Body of pancreas (tissue), 4 donors: ENCODE measurements at regions not wholly inside any gene's neighbourhood (a gene's known extent, or its start where the extent isn't known, plus 50 kb on each side); places are given as distances from the start of the nearest gene placed in this dataset.

Experiments
- ATAC-seq: fragments of 150-250 bp; one replicate; pipeline ENCODE4 v1.9.1; 2016
- DNase-seq, 4 donors: peaks; one replicate each; pipeline ENCODE4 v3.0.0-alpha.2; 2019
- H3K27ac ChIP-seq, 4 donors: fragments of 200-600 bp; sonication (generic); 1 replicate in 3 of 4; 2 replicates in 1 of 4; pipeline versions ENCODE4 v1.5.1 to v1.6.1; 2016 to 2019; ENCODE audit warnings: mild to moderate bottlenecking in 1 of 4, mixed read lengths in 1 of 4, moderate library complexity in 1 of 4
- H3K27me3 ChIP-seq, 2 donors: fragments of 200-600 bp; sonication (generic); one replicate each; pipeline ENCODE4 v1.6.0; 2016; ENCODE audit warnings: mild to moderate bottlenecking in 1 of 2
- H3K36me3 ChIP-seq, 2 donors: fragments of 200-600 bp; sonication (generic); replicated peaks in 1 of 2; 2 replicates each; pipeline ENCODE4 v1.5.1; 2016; ENCODE audit warnings: low read depth in 2 of 2; ENCODE audit not compliant: insufficient read depth in 1 of 2
- H3K4me1 ChIP-seq: fragments of 200-600 bp; sonication (generic); one replicate; pipeline ENCODE4 v1.6.0; 2016
- H3K4me3 ChIP-seq, 2 donors: fragments of 200-600 bp; sonication (generic); 1 replicate in 1 of 2; 2 replicates in 1 of 2; pipeline ENCODE4 v1.5.1; 2016 to 2019
- H3K9me3 ChIP-seq, 3 donors: fragments of 200-600 bp; sonication (generic); 1 replicate in 2 of 3; 2 replicates in 1 of 3; pipeline ENCODE4 v1.5.1; 2016
- POLR2A ChIP-seq, 3 donors: fragments of 450-650 bp; IDR thresholded peaks; one replicate each; pipeline ENCODE4 v1.6.1; 2016; ENCODE audit warnings: antibody characterized with exemption in 3 of 3, mild to moderate bottlenecking in 2 of 3
- WGBS, 2 donors: methylation state at CpG; one replicate each; pipeline ENCODE4 v1.1.5; 2017; 5-methylcytosine and 5-hydroxymethylcytosine counted together
- intact Hi-C: fragments of 100-400 bp; cut with DNase I; formaldehyde crosslinking; loops from one replicate; pipeline ENCODE4 v1.15.1; 2023
- TF ChIP-seq, protein P1 (sequence below), 7 experiments: fragments of 450-650 bp in 4 of 7; fragments of 200-600 bp in 3 of 7; sonication (generic) in 3 of 7; IDR thresholded peaks; one replicate each; pipeline ENCODE4 v1.5.1; 2016 to 2019; ENCODE audit warnings: antibody characterized with exemption in 7 of 7

DNA sequence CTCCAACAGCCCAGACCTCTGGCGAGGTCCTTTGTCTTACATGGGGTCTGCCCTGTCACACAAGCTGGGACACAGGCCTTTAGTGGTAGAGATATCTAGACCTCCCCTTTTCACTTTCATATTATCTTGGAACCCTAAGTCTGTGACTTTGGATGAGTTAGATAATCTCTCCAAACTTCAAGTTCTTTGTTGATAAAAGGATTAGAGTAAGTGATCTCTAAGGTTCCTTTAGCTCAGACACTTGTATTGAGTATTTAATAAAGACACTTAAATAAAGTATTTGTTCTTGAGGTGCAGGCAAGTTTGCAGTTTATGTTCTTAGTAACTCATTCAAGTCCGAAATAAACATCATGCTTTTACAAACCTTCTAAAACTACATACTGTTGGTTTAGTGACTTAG lies 459.6 kb downstream of the SHQ1 start:
- WGBS, 2 donors = 93 to 95% methylated on average over 2 of the region's 2 CpGs
- TF ChIP-seq, protein P1, sequence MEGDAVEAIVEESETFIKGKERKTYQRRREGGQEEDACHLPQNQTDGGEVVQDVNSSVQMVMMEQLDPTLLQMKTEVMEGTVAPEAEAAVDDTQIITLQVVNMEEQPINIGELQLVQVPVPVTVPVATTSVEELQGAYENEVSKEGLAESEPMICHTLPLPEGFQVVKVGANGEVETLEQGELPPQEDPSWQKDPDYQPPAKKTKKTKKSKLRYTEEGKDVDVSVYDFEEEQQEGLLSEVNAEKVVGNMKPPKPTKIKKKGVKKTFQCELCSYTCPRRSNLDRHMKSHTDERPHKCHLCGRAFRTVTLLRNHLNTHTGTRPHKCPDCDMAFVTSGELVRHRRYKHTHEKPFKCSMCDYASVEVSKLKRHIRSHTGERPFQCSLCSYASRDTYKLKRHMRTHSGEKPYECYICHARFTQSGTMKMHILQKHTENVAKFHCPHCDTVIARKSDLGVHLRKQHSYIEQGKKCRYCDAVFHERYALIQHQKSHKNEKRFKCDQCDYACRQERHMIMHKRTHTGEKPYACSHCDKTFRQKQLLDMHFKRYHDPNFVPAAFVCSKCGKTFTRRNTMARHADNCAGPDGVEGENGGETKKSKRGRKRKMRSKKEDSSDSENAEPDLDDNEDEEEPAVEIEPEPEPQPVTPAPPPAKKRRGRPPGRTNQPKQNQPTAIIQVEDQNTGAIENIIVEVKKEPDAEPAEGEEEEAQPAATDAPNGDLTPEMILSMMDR (IDR thresholded peaks at IDR 0.05) = no peak
- no peak for TF ChIP-seq POLR2A (IDR thresholded peaks at IDR 0.05)
- Histone ChIP-seq H3K36me3 (no peaks in the 10 kb centered on the region), H3K4me3 (no peak overlapping the region), H3K4me1 (peaks cover 18% of the 10 kb centered on the region), H3K9me3 (no peaks in the 10 kb centered on the region), H3K27ac (no peak overlapping the region), H3K27me3 (no peaks in the 10 kb centered on the region)
- ATAC-seq = no peak
- DNase-seq = no peak
- intact Hi-C loops = no loop called here

- TF ChIP-seq POLR2A (IDR thresholded peaks at IDR 0.05) = no peak
- TF ChIP-seq, protein P1 (IDR thresholded peaks at IDR 0.05) = no peak
- Histone ChIP-seq H3K4me3 (no peak overlapping the region), H3K27ac (no peak overlapping the region), H3K4me1 (peaks cover 19% of the 10 kb centered on the region), H3K36me3 (no peaks in the 10 kb centered on the region), H3K27me3 (no peaks in the 10 kb centered on the region), H3K9me3 (no peaks in the 10 kb centered on the region)
- ATAC-seq (no peak), DNase-seq (no peak)
- WGBS, 2 donors = 90 to 94% methylated on average over 4 of the region's 4 CpGs
- intact Hi-C loops = no loop called here
Measured at GRCh38 chr3:72388117-72388516, 460.1 kb downstream of the SHQ1 start.

DNA sequence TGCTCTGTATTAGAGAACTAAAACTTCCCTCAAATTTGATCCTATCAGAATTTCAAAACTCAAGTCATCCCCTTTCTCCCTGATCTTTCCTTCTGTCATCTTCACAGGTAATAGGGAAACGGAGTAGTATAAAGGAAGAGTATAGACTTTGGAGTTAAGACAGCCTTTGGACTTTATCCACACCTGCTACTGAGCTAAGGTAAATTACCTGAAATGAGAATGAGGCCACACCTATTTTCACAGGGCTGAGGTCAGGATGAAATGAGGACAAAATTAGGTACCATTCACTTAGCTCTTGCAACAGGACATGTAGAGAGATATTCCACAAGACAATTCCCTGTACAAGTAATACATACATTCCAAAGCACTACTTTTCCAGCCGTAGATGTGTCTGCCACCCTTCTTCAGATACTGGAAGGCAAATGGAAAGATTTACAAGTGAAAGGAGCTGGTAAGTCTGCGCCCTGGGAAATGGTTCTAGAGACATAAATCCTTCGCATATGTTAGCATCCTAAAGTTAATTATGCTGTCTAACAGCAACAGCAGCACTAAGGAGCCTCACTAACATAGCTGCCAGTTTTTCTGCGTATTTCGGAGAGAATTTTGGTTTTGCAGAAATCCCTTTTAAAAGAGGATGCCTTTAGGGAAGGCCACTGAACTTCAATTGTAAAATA lies 461.8 kb downstream of the SHQ1 start:
- Histone ChIP-seq H3K4me1 (peaks cover 10% of the 10 kb centered on the region), H3K27ac (no peak overlapping the region)

GRCh38 chr3:72385167-72385566 lies 463.1 kb downstream of the SHQ1 start:
- H3K27ac ChIP-seq = no peak overlapping the region

More for the DNA sequence above, 461.8 kb downstream of the SHQ1 start:
- no peaks in the 10 kb centered on the region for H3K27me3 ChIP-seq
- TF ChIP-seq, protein P1 (IDR thresholded peaks at IDR 0.05) = no peak
- no peak for TF ChIP-seq POLR2A (IDR thresholded peaks at IDR 0.05)
- intact Hi-C loops = no loop called here
- H3K4me3 ChIP-seq = no peak overlapping the region
- 86 to 95% methylated on average over 6 of the region's 6 CpGs for WGBS, 2 donors
- no peak for DNase-seq
- no peaks in the 10 kb centered on the region for H3K9me3 ChIP-seq
- no peaks in the 10 kb centered on the region for H3K36me3 ChIP-seq
- no peak for ATAC-seq

More at GRCh38 chr3:72385167-72385566, 463.1 kb downstream of the SHQ1 start:
- no peaks in the 10 kb centered on the region for H3K9me3 ChIP-seq
- DNase-seq = no peak
- no peak for ATAC-seq
- intact Hi-C loops = no loop called here
- WGBS, 2 donors = 95 to 99% methylated on average over 3 of the region's 3 CpGs
- H3K36me3 ChIP-seq = no peaks in the 10 kb centered on the region
- no peaks in the 10 kb centered on the region for H3K27me3 ChIP-seq
- H3K4me3 ChIP-seq = no peak overlapping the region
- no peak for TF ChIP-seq POLR2A (IDR thresholded peaks at IDR 0.05)
- TF ChIP-seq, protein P1 (IDR thresholded peaks at IDR 0.05) = no peak
- peaks cover 8% of the 10 kb centered on the region for H3K4me1 ChIP-seq
